GM12891 (cell line): ENCODE measurements at regions not wholly inside any gene's neighbourhood (a gene's known extent, or its start where the extent isn't known, plus 50 kb on each side); places are given as distances from the start of the nearest gene placed in this dataset.
"Not testable (repeated sequence)": the region's sequence is repeated elsewhere in the genome, so short reads cannot be mapped to it uniquely, and the experiment has no call there.

Experiments used
- DNase-seq: peaks from one replicate; pipeline ENCODE4 v3.0.0; 2011; ENCODE audit warnings: low spot score; ENCODE audit not compliant: insufficient read length
- FAIRE-seq: peaks from 2 replicates; lab custom pipeline; 2011; peaks lifted over from hg19 to GRCh38; lab: Jason Lieb, UNC
- PAX5 ChIP-seq: IDR thresholded peaks from 2 replicates; pipeline ENCODE4 v1.6.1; 2011; ENCODE audit warnings: low read length, moderate library complexity, mild to moderate bottlenecking; ENCODE audit not compliant: insufficient read depth, severe bottlenecking
- POLR2A ChIP-seq: IDR thresholded peaks from 2 replicates; pipeline ENCODE4 v1.6.1; 2011; ENCODE audit warnings: low read depth, low read length, control low read depth
- POLR2AphosphoS5 ChIP-seq: IDR thresholded peaks from 2 replicates; pipeline ENCODE4 v1.6.1; 2011; ENCODE audit warnings: low read depth, low read length, control low read depth
- POU2F2 ChIP-seq: IDR thresholded peaks from 2 replicates; pipeline ENCODE4 v1.6.1; 2011; ENCODE audit warnings: low read depth, mild to moderate bottlenecking, control low read depth, low read length, moderate library complexity
- SPI1 ChIP-seq: IDR thresholded peaks from 2 replicates; pipeline ENCODE4 v1.6.1; 2011; ENCODE audit warnings: low read depth, low read length, control low read depth
- TAF1 ChIP-seq: IDR thresholded peaks from 2 replicates; pipeline ENCODE4 v1.6.1; 2011; ENCODE audit warnings: low read depth, low read length, control low read depth

DNA sequence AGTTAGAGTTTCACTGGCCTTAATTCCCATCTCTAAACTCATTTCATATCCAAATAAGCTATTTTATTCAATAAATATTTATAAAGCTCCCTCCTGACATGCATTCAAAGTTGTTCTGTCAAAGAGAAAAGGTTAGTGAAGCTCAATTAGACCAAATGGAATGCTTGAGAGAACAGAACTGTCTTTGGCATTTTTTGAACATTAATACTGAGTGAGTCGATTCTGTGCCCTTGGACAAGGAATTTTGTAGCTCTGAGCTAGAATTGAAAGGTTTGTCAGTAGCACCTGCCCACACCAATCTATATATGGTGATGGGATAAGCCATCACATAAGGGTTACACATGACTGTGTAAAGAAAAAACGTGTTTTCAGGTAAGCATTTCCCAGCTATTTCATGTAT is 631.2 kb upstream of the CCNG1 start:
- FAIRE-seq: no peak
- TF ChIP-seq PAX5: no peak
- no peak for TF ChIP-seq POU2F2
- TF ChIP-seq POLR2AphosphoS5: no peak
- TF ChIP-seq SPI1: no peak
- no peak for TF ChIP-seq TAF1
- no peak for TF ChIP-seq POLR2A

DNA sequence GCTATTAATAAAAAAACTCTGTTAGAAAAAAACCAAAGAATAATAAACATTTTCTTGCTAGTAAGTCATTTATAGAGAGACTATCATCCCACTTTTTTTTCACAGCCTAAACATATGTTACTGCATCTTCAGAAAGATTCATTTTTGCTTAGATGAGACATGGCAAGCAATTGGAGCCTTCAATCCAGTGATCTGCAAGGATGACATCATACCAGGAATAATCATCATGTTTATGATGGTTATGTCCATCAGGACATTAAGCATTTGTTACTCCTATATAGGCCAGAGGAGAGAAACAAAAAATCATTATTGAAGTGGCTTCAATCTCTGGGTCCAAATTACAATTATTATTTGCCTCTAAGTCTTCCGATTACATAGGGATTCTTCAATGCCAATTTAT is 626.3 kb upstream of the CCNG1 start:
- FAIRE-seq: no peak
- no peak for TF ChIP-seq POU2F2
- TF ChIP-seq POLR2AphosphoS5: no peak
- no peak for TF ChIP-seq PAX5
- no peak for TF ChIP-seq TAF1
- no peak for TF ChIP-seq POLR2A
- no peak for DNase-seq

More for the DNA sequence above, 631.2 kb upstream of the CCNG1 start:
- no peak for DNase-seq

DNA sequence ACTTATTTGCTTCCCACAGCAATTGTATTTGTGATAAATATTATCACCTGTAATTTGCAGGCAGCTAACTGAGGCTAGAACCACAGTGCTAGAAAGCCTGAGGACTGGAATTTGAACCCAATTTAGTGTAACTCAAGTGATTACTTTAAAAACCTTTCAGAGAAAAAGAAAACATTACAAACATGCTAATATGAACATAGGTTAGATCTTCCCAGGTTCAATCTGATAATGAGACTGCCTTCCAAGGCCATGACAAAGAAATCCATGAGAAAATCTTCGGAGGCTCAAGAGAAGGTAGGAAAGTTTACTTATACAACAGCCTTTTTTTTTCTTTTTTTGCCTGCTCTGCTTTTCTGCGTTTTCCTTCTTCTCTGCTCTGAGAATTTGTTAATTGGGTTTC is 620.6 kb upstream of the CCNG1 start:
- TF ChIP-seq PAX5 (no peak), POU2F2 (no peak)
- FAIRE-seq: no peak
- DNase-seq: no peak

DNA sequence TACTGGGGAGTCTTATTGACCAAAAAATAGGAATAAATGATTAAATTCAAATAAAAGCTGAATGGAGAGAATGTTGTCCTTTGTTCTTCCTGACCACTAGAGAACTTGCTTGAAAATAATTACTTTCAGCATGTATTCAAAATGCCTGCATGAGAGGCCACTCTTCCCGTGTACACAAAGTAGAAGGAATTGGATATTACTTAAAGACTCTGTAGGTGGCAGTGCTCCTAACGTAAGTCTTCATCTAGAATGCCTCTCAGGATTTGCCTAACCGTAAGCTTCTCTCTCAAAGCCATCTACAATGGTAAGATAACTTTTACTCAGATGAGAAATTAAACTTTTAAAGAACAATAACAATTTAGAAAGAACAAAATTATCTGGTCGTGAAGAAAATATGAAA is 620.0 kb upstream of the CCNG1 start:
- FAIRE-seq: no peak
- DNase-seq: no peak
- TF ChIP-seq POU2F2 (no peak), SPI1 (no peak), POLR2A (no peak), PAX5 (no peak), TAF1 (no peak)

DNA sequence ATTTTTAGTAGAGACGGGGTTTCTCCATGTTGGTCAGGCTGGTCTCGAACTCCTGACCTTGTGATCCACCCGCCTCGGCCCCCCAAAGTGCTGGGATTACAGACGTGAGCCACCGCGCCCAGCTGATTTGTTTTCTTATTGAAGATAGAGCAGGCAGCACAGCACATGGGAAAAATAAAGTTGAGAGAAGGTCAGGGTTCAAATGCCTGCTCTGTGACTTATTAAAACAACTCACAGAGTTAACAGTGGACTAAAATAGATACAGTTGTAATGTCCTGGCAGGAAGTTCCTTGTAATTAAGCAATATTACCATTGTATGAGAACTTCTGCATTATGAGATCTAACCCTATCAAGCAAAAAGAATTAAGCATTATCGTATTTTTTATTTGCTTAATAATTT is 615.7 kb upstream of the CCNG1 start:
- FAIRE-seq, DNase-seq: not testable (repeated sequence)

DNA sequence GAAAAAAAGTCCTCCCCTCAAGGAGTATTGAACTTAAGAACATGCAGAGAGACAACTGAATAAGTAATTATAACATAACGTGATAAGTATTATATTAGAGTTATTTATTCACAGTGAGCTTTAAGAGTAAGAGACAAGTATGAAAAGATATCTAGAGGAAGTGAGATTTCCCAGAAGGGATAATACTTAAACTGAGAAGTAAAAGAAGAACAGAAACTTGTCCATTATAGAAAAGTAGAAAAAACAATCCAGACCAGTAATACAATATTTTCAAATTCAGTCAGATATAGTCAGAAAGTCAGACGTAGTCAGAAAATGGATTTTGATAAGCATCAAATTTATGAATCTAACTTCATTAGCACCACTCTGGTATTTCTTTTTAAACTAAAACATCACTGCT is 613.0 kb upstream of the CCNG1 start:
- DNase-seq (no peak), FAIRE-seq (no peak)
- TF ChIP-seq SPI1 (peak; percentile 71; the same call in 1 of the 2 replicates), POLR2A (no peak), POU2F2 (no peak)

DNA sequence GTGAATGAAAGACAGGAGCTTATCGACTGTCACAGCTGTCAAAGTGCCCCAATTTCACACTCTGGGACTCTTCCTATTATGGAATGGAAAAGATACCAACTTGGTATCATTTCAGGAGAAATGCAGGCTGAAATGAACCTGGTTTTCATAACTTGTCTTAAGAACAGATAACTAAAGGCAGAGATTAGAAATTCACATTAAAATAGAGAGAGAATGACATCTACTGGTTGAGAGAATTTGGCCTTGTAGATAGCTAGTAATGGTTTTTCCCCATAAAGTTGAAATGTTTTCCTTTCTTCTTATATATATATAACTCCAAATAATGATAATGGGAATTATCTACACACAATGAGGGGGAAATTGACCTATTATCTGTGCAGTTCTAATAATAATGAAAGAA is 600.2 kb upstream of the CCNG1 start:
- TF ChIP-seq POLR2AphosphoS5 (no peak), POLR2A (no peak), SPI1 (no peak), POU2F2 (no peak), TAF1 (no peak), PAX5 (no peak)
- FAIRE-seq: no peak

DNA sequence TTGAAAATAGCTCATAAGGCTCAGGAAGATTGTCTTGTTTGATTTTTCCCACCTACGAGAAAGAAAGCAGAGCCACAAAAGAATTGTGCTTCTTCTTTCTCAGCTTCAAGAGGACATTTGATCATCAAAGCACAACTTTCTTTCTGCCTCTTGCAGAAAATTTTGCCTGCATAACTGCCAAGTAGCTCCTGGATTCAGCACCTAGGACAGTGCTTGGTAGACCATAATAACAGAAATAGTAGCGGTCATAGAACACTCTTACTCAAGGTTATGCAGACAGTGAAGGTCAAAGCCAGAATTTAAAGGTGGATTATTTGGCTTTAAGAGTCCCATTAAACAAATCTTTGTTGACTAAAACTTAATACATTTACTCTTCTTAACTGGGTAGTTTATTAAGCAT is 594.7 kb upstream of the CCNG1 start:
- DNase-seq: no peak
- FAIRE-seq: no peak
- TF ChIP-seq POLR2A (no peak), POLR2AphosphoS5 (no peak), TAF1 (no peak), PAX5 (no peak), POU2F2 (no peak), SPI1 (no peak)

More for the DNA sequence above, 600.2 kb upstream of the CCNG1 start:
- no peak for DNase-seq

DNA sequence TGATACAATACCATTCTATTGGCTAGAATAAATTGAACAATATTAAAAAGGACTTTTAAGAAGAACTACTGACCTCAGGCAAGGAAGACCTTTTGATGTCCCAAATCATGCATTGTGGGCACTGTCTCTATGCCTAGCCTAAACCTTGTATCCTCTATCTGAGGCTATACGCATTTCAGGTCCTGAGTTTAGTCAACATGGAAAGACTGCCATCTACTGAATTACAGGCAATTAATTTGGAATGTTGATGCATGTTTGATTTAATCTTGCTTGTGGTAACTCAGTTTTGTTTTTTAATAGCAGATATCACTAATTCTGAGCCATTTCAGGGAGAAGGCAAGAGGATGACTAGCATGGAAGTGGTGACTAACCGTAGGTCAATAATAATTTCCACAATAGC is 585.3 kb upstream of the CCNG1 start:
- TF ChIP-seq POLR2AphosphoS5: no peak
- no peak for TF ChIP-seq TAF1
- DNase-seq (no peak), FAIRE-seq (no peak)

DNA sequence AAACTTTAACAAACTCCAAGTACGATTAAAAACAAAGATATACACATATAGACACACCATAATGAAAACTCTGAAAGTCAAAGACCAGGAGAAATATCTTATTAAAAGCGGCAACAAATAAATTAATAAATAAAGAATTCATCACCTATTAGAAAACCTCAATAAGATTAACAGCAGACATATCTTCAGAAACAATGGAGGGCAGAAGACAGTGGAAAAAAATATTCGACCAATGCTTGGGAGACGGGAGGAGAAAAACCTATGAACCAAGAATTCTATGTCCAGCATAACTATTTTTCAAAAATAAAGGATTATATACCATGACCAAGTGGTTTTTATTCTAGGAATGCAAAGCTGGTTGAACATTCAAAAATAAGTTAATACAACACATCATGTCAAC is 578.6 kb upstream of the CCNG1 start:
- DNase-seq: no peak
- no peak for FAIRE-seq
- no peak for TF ChIP-seq SPI1
- TF ChIP-seq TAF1: no peak
- no peak for TF ChIP-seq PAX5
- no peak for TF ChIP-seq POLR2AphosphoS5
- no peak for TF ChIP-seq POU2F2
- TF ChIP-seq POLR2A: no peak

DNA sequence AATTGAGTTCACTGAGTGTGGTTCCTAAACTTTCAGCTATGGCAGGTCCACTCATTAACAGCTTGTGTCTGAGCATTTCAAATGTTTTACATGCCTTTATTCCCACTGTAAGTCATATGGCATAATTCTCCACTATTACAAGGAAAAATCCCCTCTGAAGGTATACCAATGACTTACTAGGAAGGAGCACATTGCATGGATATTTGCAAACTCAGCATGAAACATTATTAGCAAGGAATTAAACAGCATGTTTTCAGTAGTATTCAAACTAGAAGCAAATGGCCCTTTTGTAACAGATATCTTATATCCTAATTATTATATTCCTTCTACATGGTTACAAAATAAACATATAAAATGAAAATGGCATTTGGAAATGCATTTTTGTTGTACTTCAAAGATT is 566.4 kb upstream of the CCNG1 start:
- DNase-seq (no peak), FAIRE-seq (no peak)
- TF ChIP-seq PAX5: no peak
- no peak for TF ChIP-seq SPI1
- no peak for TF ChIP-seq POLR2A
- TF ChIP-seq POLR2AphosphoS5: no peak
- no peak for TF ChIP-seq POU2F2
- TF ChIP-seq TAF1: no peak

DNA sequence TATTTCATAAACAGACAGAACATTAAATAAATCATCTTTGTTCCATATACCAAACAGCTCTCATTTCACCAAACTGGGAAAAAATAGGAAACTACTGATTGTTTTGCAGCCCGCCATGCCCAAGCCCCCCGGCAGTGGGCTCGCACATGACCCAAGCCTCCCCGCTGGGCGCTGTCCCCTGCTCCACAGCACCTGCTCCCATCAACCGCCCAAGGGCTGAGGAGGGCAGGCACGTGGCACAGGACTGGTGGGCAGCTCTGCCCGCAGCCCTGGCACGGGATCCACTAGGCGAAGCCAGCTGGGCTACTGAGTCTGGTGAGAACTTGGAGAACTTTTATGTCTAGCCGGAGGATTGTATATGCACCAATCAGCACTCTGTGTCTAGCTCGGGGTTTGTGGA is 554.8 kb upstream of the CCNG1 start:
- DNase-seq (no peak), FAIRE-seq (no peak)
- no peak for TF ChIP-seq SPI1
- no peak for TF ChIP-seq POU2F2
- no peak for TF ChIP-seq POLR2AphosphoS5
- TF ChIP-seq TAF1: no peak
- TF ChIP-seq PAX5: no peak
- no peak for TF ChIP-seq POLR2A
